Fibroblast of skin of scalp (primary cell): ENCODE measurements at regions not wholly inside any gene's neighbourhood (a gene's known extent, or its start where the extent isn't known, plus 50 kb on each side); places are given as distances from the start of the nearest gene placed in this dataset.
A peak's percentile ranks its signal among the peaks of the same experiment; 100 is the strongest.

Experiments used
- DNase-seq: peaks from one replicate; pipeline ENCODE4 v3.0.0-alpha.2; 2013

DNA sequence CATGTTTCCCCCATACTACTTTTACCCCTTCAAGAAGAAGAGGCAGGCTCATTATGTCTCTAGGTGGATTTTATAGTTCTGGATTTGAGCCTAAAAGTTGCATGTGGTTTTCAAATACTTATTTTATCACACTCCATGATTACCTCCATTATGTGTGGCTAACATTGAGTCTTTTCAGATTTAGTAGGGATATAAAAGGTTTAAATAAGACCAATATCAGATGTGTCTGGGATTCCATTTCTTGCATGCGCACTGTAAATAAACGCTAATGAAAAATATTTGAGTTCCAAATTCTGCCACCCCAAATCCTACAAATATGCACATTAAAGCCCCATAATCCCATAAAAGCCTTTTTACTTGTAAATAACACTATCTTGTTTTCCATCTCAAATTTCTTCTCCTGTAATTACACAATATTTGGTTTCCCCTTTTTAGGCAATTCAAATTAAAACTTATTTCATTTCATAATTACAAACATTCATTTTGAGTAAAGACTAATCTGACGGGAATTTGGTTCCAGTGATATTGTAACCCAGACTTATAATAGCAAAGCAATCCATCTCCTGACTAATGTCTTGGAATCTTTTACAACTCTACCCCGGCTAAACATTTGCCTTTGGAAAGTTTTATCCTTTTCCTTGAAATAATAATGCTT lies 600.0 kb downstream of the SLC4A3 start:
- peak; percentile 67 for DNase-seq

DNA sequence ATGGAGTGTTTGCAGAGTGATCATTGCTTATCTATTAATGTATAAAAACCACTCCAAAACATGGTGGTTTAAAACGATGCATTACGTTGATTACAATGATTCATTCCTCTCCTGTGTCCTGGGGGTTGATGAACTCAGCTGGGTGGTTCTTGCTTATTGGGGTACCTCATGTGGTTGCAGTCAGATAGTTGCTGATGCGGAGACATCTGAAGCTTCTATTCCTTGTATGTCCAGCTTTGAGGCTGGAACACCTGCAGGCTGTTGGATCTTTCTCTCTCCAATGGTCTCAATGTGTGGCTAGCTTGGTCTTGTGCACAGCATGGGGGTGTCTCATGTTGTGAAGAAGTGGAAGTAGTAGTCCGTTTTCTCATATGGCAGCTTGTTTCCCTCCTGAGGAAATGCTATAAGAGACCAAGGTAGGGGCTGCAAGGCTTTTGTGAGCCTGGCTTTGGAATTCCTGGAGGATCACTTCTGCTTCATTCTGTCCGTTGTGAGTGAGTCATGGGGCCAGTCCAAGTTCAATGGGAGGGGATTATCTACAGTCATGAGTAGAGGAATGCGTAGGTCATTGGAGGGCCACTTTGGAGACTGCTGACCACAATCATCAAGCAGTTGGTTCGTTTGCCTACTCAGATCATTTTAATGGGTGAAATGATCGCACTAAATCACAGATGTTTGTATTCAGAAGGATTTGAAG lies 601.0 kb downstream of the SLC4A3 start:
- peak; percentile 90 for DNase-seq

DNA sequence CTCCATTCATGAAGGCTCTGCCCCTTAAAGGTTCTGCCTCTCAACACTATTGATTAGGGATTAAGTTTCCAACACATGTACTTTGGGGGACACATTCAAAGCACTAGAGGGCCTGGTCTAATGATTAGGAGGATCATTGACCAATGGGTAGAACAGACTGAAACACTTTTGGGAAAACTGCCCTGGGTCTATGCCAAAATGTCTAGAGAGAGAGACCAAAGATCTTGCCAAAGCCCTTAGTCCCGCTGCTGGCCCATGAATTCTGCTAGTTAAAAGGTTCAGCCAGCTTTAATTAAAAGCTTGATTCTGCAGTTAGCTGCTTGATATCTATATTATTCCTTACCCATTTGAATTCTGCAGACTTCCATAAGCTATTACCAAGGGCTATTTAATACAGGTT lies 613.2 kb downstream of the SLC4A3 start:
- no peak for DNase-seq

DNA sequence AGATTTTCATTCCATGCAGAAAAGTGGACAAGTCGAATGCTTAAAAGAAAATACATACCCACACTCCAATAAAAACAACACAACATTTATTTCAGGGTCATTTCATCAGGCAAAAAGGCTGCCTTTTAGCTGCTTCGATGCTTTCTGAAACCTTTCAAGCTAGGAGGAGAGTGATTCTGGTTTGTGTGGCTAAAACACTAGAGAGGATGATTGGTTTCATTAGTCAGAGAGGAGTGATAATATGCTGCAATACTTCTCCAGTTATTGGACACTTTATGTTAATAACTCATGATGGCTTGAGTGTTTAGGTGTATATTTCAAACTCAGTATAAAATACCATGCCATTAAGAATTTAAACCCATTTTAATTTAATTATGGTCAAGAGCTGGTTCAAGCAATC lies 614.0 kb downstream of the SLC4A3 start:
- peak; percentile 23 for DNase-seq

DNA sequence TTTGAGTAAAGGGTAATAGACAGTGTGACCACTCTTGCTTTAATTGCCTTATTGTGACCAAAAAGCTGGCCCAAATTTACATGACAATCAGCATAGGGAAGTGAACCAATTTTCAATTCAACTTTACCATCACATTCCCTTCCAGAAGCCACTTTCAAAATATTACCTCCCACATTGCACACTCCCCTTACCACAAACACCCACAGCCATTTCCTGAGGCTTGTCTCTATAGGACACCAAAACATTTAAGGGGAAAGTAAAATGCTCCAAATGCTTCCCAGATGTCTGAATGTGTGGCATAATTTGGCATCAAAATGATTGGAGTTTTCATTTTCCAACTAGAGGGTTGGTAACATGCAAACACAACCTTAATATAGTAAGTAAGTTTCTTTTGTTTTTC lies 616.1 kb downstream of the SLC4A3 start:
- DNase-seq = peak; percentile 54

DNA sequence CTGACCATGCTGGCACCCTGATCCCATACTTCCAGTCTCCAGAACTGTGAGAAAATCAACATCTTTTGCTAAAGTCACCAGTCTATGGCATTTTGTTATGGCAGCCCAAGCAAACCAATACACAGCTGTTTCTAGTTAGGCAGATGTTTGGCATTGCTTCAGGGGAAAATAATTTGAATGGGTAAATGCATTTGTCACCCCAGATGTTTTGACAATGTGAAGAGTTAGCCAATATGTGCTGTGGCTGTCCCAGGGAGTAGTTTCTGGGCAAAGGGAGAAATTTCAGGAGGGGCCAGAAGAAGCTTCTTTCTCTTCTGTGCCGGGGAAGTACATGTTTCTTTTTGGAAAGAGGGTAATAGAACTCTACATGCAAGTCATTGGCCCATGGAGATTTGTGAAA lies 619.0 kb downstream of the SLC4A3 start:
- DNase-seq = peak; percentile 61

DNA sequence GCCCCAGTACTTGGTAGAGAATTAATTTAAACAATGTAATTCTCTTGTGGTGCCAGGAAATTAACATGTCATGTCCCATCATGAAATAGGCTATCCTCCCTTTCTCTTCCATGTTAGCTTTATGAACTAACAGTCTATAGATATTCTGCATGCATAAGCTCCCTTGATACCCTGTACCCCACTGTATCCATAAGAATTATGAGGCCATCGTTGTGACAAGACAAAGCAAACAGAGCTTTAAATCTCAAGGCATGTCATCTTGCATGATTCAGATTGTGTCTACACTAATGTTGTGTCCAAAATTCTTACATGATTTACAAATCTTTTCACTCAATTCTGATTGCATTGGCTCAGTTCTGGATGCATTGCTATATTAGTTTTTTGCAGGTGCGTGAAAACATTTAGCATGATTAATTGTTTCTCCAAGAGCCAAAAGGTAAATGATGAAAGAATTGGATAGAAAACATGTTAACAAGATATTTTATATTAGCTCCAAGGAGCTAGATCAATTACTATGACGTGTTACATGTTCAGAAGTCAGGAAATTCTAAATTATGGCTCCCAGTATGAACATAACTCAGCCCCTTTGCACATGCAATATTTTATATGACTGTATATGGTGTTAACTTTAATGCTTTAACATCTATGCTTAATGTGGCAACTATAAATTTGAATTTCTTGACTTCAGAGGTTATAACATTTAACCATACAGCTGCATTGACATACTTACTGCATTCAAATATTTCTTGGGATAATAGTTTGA lies 620.3 kb downstream of the SLC4A3 start:
- no peak for DNase-seq

DNA sequence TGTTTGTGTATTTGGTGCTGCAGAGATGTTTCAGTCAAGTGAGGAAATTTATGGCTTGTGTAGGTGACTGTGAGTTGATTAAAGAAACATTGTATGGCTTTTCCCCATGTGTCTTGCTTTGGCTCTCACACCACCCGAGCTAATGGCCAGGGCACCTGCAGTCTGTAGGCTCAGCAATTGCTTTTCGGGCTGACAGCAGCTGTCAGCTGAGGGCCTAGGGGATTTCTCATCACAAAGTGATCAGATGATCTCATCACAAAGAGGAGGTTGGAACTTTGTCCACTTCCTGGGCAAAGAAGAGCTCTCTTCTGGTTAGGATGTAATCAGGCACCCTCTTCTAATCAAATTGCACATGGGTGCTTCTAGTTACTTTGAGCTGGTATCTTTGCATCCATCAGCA lies 632.2 kb downstream of the SLC4A3 start:
- no peak for DNase-seq

DNA sequence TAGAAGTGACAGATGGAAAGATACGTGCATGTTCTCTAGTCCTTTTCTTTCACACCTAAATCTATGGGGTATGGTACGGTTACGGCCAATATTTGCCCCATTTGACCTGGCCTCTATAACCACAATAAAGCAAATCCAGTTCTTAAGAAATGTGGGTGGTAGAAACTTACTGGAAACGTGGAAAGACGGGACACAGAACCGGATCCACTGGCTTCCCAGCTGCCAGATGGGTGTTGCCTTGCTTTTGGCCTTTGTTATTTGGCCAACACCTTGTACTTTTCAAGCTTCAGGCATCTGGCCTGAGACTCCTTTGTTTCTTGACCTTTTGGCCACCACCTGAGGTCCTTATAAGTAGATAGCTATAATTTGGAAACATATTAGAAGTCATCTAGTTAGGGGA lies 635.9 kb downstream of the SLC4A3 start:
- DNase-seq = no peak

DNA sequence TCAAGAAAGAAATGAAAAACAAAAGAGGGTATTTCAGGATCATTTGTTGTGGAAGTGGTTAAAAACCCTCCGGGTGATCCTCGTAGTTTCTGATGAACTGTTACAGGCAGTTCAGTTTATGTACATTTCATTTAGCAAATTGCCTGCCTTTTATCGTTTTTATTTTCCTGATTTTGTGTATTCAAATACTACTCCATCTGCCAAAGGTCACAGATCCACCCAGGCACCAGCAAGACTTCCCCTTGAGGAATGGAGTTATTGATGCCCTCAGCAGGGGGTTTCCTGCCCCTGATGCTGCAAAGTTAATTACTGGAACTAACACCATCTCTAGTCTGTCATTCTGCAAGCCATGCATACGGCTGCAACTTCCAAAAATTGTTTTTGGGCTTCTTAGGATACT lies 641.9 kb downstream of the SLC4A3 start:
- no peak for DNase-seq

DNA sequence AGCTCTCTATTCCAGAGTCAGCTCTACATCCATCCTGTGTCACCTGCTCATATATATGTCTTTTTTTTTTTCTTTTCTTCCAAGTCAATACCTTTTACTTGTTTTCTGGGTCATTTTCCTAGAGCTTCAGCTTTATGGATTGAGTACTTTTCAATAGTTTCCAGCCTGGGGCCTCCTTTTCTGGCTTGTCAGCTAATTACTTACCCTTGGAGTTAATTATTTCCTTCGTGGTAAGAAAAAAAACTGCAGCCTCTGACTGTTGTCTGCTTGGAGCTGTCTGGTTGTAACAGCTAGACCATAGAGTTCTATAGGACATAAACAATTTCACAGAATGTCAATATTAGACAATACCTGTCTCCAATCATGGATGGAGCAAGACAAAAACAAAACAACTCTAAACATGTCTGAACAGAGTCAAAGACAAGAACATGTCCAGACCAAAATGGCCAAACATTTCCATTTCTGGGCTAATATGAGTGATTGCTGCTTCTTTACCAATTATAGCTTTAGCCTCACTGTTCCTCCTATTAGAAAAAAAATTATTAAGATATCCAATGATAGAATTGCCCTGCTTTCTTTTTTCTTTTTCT lies 643.1 kb downstream of the SLC4A3 start:
- DNase-seq = no peak

DNA sequence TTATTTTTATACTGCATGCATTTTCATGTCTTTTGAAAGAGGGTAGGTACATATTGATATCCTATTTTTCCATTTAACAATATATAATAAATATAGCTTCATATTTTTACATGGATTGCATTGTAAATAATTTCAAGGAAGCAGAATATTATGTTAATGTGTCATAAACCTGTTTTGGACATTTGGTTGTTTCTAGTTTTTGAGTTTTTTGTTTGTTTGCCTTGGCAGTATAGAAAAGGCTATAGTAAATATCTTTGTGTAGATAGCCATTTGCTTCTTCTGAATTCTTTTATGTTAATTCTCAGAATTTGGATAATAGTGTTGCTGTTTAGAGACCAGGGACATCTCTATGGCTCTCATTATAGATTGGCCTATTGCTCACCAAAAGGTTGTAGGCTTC lies 645.2 kb downstream of the SLC4A3 start:
- DNase-seq = no peak

DNA sequence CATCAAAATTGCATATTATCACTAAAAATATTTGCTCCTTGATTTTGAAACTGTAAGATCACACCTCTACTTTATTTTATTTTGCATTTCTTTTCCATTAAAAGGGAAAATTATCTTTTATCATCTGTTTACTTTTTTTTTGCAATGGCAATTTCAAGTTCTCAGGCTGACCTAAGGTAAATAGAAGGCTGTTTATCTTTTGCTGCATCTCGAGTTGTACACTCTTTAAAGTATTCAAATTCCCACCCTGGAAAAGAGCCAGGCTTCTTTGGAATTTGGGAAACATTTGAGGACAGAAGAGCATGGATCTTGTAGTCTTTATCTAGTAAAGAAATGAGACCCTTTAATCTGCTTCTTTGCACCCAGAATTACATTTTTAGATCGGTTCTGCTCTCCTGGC lies 645.7 kb downstream of the SLC4A3 start:
- no peak for DNase-seq

DNA sequence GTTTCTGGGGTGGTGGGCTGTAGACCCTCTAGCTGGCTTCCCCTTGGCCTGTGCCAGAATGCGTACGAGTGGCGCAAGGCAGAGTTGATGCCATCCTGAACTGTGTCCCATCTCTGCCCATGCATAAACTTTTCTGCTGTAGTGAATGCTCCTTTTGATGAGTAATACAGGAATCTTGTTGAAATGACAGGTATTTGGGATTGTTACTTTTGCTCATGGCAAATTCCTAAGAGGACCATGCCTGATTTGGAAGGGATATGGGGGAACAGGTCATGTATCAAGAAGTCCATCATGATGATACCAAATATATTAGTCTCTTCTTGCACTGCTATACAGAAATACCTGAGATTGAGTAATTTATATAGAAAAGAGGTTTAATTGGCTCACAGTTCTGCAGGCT lies 648.0 kb downstream of the SLC4A3 start:
- DNase-seq = no peak

DNA sequence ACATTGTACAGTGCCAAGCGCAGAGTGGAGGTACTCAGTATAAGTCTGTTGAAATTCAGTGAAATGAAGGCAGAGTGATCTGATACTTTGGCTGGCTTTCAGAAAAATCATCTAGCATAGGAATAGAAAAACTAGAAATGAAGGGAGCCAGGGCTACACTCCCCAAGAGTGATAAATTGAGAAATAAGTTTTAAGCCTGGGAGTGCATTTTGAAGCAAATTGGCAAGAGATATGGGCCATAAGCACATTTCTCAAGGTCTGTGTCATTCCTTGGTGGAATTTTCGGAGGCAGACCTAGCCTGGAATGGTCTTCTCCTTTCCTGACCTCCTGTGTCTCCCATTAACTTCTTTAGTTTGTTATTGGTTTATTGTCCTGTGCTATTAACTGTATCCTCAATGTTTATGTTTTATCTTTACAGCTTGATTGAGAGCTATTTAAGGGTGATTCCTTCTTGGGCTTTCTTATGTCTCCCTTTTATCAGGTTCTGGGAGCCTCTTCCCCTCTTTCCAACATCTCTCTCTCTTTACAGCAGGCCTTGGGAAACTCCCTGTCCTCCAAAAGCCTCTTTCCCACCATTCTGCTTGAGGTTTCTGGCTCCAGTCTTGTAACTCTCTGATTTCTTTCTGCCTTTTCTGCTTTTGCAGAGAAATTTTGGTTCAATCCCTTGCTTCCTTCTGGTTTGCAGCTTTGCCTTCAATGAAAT lies 649.5 kb downstream of the SLC4A3 start:
- peak; percentile 46 for DNase-seq

DNA sequence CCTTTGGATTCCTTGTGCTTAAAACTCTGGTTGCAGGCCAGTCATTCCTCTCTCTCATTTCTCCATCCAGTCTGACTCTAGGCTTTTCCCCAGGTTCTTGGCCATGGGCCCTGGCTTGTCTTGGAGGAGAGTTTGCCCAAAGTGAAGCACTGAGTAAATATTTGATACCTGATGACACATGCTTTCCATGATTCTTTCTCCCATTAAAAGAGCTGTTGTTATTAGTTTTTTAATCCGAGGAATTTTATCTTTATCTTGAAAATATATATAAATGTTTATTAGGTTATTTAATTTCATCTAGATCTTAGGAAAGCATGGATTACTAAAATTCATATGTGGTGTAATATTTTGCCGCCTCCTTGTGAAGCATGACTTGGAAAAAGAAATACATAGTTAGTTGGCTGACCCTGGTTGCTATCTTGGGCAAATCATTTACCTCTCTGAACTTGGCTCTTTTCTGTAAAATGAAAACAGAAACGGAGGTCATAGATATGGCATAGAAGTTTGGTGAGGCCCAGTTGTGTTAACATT lies 650.1 kb downstream of the SLC4A3 start:
- peak; percentile 68 for DNase-seq

DNA sequence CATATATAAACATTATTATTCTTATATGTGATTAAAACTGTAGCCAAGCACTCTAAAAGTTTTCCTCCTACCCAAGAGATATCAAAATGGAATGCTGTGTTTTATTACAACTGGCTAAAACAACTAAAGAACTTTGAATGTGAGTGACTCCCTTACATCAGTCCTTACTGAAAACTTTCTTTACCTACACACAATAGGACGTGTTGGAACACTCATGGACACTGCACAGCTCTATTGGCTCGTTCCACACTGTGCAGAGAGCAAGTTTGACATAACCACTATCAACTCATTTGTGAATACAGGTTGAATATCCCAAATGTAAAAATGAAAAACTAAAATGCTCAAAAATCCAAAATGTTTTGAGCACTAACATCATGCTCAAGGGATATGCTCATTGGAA lies 650.6 kb downstream of the SLC4A3 start:
- DNase-seq = no peak

DNA sequence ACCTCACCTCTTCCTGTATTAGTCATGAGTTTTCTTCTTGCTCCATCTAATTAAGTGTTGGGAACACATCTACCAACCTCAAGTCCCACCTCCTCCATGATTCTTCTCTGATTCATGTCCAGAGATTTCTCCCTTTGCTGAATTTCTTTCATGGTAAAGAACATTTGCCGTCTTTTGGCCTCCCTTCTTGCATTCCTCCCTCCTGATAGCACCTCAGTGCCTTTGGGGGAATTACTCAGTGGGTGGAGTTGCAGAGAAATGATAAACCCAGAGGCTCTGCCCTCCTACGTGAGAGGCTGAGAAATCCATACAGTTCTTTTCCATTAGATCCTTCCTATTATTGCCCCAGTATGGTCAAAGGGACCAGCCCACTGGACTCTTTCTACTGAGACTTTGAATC lies 651.9 kb downstream of the SLC4A3 start:
- peak; percentile 75 for DNase-seq

DNA sequence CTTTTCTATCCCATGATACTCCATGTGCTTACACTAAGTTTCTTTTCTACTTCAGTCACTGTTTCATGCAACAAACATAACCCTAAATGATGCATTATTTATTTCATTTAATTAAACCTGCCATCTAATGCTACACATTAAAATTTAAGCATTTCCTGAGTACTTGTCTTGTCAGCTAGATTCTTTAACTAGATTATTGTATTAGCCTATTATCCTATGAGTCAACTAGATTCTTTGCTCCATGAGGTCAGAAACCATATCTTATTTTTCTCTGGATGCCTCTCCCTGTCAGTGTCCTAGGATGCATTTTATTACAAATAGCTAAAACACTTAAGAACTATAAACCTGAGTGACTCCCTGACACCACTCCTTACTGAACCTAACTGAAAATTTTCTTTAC lies 652.4 kb downstream of the SLC4A3 start:
- DNase-seq = peak; percentile 41

DNA sequence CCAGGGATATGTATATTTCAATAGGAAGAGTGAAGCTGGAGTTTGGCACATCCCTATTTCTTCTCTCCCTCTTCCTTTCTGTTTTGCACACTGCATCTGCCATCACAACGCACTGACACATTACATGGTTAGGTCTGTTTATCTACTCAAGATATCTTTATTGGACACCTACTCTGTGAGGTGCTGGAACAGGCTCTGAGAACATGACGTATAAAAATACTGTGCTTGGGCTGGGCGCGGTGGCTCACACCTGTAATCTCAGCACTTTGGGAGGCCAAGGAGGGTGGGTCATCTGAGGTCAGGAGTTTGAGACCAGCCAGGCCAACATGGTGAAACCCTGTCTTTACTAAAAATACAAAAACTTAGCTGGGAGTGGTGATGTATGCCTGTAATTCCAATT lies 653.3 kb downstream of the SLC4A3 start:
- no peak for DNase-seq

DNA sequence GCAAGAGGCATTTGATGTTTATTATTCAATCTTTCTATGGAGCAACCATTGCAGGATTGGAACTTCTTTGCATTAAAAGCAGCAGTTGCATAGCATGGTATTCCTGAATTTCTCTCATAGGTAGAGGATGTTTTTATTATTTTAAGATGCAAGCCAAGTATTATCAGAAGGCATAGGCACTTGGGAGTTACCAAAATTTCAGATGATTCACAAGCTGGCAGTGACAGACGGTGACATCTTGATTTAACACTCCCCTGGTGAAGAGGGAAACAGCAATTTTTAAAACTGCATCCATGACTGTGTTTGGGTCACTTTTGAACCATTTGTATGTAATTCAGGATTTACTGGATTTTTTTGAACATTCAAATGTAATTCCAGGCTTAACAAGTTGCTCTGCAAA lies 654.3 kb downstream of the SLC4A3 start:
- DNase-seq = no peak

DNA sequence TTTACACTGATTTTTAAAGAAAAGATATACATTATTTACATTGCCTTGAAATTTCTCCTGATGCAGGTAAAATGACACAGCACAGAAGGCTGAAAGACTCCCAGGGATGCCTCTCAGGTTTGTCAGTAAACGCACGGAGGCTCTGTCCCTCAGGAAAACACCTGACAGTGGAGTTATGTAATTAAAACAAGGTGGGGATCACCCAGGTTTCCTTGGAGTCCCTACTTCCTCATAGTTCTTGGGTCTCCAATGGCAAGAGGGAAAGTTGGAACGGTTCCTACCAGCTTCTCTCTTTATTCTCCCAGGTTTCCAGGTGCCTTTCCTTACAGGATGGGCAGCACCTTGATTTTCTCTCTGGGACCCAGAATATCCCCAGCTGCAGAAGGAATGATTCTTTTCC lies 654.8 kb downstream of the SLC4A3 start:
- no peak for DNase-seq

DNA sequence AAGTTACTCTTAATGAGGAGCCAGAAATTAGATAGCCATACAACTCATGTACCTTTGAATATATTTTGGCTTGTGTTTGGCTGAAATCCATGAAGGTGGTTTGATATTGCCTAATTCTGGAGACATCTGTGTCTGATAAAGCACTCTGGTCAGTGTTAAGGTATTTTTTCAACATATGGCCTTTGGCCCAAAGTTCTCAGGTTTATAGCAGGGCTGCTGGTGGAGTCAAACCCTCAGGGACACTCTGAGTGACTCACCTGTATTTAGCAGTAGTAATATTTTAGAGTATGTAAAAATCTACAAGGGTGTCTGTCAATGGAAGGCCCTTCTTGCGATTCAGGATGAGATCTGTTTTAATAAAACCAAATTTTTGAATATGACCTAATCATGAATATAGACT lies 666.5 kb downstream of the SLC4A3 start:
- DNase-seq = no peak
